IPS-15b (cell line): ENCODE measurements at regions not wholly inside any gene's neighbourhood (a gene's known extent, or its start where the extent isn't known, plus 50 kb on each side); places are given as distances from the start of the nearest gene placed in this dataset.
"Not testable (repeated sequence)": the region's sequence is repeated elsewhere in the genome, so short reads cannot be mapped to it uniquely, and the experiment has no call there.

ENCODE experiments used
- H3K27me3 ChIP-seq: one replicate; pipeline ENCODE4 v1.6.1; 2013; ENCODE audit warnings: low read length; ENCODE audit not compliant: control insufficient read depth, insufficient read depth
- H3K36me3 ChIP-seq: one replicate; pipeline ENCODE4 v1.6.1; 2013; ENCODE audit warnings: low read length; ENCODE audit not compliant: control insufficient read depth, insufficient read depth
- H3K4me1 ChIP-seq: one replicate; pipeline ENCODE4 v1.6.1; 2013; ENCODE audit warnings: mild to moderate bottlenecking, low read length; ENCODE audit not compliant: control insufficient read depth, insufficient read depth
- H3K4me3 ChIP-seq: one replicate; pipeline ENCODE4 v1.5.1; 2013; ENCODE audit warnings: low read depth, low read length
- H3K9ac ChIP-seq: one replicate; pipeline ENCODE4 v1.6.1; 2013; ENCODE audit warnings: low read depth, mild to moderate bottlenecking, low read length
- H3K9me3 ChIP-seq: one replicate; pipeline ENCODE4 v1.6.1; 2013; ENCODE audit warnings: mild to moderate bottlenecking, low read length; ENCODE audit not compliant: control insufficient read depth, insufficient read depth

- H3K27me3 ChIP-seq, result no peaks in the 10 kb centered on the region
Measured at GRCh38 chr5:63811961-63812360, 150.3 kb downstream of the HTR1A start.

GRCh38 chr5:63811286-63811685, 151.0 kb downstream of the HTR1A start:
- peaks cover 8% of the 10 kb centered on the region for H3K9me3 ChIP-seq
- H3K9ac ChIP-seq, result no peak overlapping the region
- H3K4me3 ChIP-seq, result no peak overlapping the region
- H3K27me3 ChIP-seq, result no peaks in the 10 kb centered on the region
- no peaks in the 10 kb centered on the region for H3K36me3 ChIP-seq
- H3K4me1 ChIP-seq, result no peaks in the 10 kb centered on the region

More at GRCh38 chr5:63811961-63812360, 150.3 kb downstream of the HTR1A start:
- H3K4me3 ChIP-seq, result no peak overlapping the region
- H3K9ac ChIP-seq, result no peak overlapping the region
- H3K9me3 ChIP-seq, result peaks cover 8% of the 10 kb centered on the region
- H3K36me3 ChIP-seq, result no peaks in the 10 kb centered on the region
- H3K4me1 ChIP-seq, result no peaks in the 10 kb centered on the region

- Histone ChIP-seq H3K9ac (no peak overlapping the region), H3K4me1 (no peaks in the 10 kb centered on the region), H3K27me3 (no peaks in the 10 kb centered on the region), H3K9me3 (no peaks in the 10 kb centered on the region), H3K36me3 (no peaks in the 10 kb centered on the region), H3K4me3 (no peak overlapping the region)
Measured at GRCh38 chr5:63805151-63805550, 157.1 kb downstream of the HTR1A start.

- Histone ChIP-seq H3K4me1 (no peaks in the 10 kb centered on the region), H3K36me3 (no peaks in the 10 kb centered on the region), H3K4me3 (no peak overlapping the region), H3K9ac (no peak overlapping the region), H3K9me3 (no peaks in the 10 kb centered on the region), H3K27me3 (no peaks in the 10 kb centered on the region)
Measured at GRCh38 chr5:63803165-63803564, 159.1 kb downstream of the HTR1A start.

- Histone ChIP-seq H3K4me3 (no peak overlapping the region), H3K9ac (no peak overlapping the region), H3K4me1 (no peaks in the 10 kb centered on the region), H3K9me3 (peaks cover 3% of the 10 kb centered on the region), H3K36me3 (no peaks in the 10 kb centered on the region), H3K27me3 (no peaks in the 10 kb centered on the region)
Measured at GRCh38 chr5:63794979-63795378, 167.3 kb downstream of the HTR1A start.

- peaks cover 3% of the 10 kb centered on the region for H3K9me3 ChIP-seq
Measured at GRCh38 chr5:63794296-63794695, 167.9 kb downstream of the HTR1A start.

GRCh38 chr5:63774939-63775338, 187.3 kb downstream of the HTR1A start:
- no peaks in the 10 kb centered on the region for H3K36me3 ChIP-seq
- no peaks in the 10 kb centered on the region for H3K27me3 ChIP-seq
- H3K4me1 ChIP-seq, result no peaks in the 10 kb centered on the region
- H3K4me3 ChIP-seq, result no peak overlapping the region
- H3K9me3 ChIP-seq, result no peaks in the 10 kb centered on the region
- no peak overlapping the region for H3K9ac ChIP-seq

More at GRCh38 chr5:63794296-63794695, 167.9 kb downstream of the HTR1A start:
- H3K36me3 ChIP-seq, result no peaks in the 10 kb centered on the region
- no peaks in the 10 kb centered on the region for H3K4me1 ChIP-seq
- H3K4me3 ChIP-seq, result no peak overlapping the region
- H3K27me3 ChIP-seq, result no peaks in the 10 kb centered on the region
- no peak overlapping the region for H3K9ac ChIP-seq

GRCh38 chr5:63768221-63768620, 194.0 kb downstream of the HTR1A start:
- H3K36me3 ChIP-seq, result no peaks in the 10 kb centered on the region
- no peaks in the 10 kb centered on the region for H3K9me3 ChIP-seq
- H3K4me3 ChIP-seq, result no peak overlapping the region
- H3K4me1 ChIP-seq, result no peaks in the 10 kb centered on the region
- H3K27me3 ChIP-seq, result no peaks in the 10 kb centered on the region
- no peak overlapping the region for H3K9ac ChIP-seq

GRCh38 chr5:63760965-63761364, 201.3 kb downstream of the HTR1A start:
- Histone ChIP-seq H3K9me3 (no peaks in the 10 kb centered on the region), H3K9ac (no peak overlapping the region), H3K4me3 (no peak overlapping the region), H3K27me3 (no peaks in the 10 kb centered on the region), H3K36me3 (no peaks in the 10 kb centered on the region), H3K4me1 (no peaks in the 10 kb centered on the region)

GRCh38 chr5:63743096-63743798, 219.0 kb downstream of the HTR1A start:
- H3K27me3 ChIP-seq, result no peaks in the 10 kb centered on the region
- H3K4me3 ChIP-seq, result no peak overlapping the region
- no peaks in the 10 kb centered on the region for H3K36me3 ChIP-seq
- H3K9me3 ChIP-seq, result no peaks in the 10 kb centered on the region
- H3K4me1 ChIP-seq, result no peaks in the 10 kb centered on the region
- no peak overlapping the region for H3K9ac ChIP-seq

- H3K9ac ChIP-seq, H3K4me1 ChIP-seq, H3K36me3 ChIP-seq, H3K27me3 ChIP-seq, H3K4me3 ChIP-seq, H3K9me3 ChIP-seq: not testable (repeated sequence)
Measured at GRCh38 chr5:63732880-63733279, 229.4 kb downstream of the HTR1A start.

GRCh38 chr5:63727583-63727982, 234.7 kb downstream of the HTR1A start:
- H3K27me3 ChIP-seq, result no peaks in the 10 kb centered on the region
- H3K4me1 ChIP-seq, result no peaks in the 10 kb centered on the region
- H3K4me3 ChIP-seq, result no peak overlapping the region
- H3K9ac ChIP-seq, result no peak overlapping the region
- no peaks in the 10 kb centered on the region for H3K36me3 ChIP-seq
- no peaks in the 10 kb centered on the region for H3K9me3 ChIP-seq
